Gastroesophageal sphincter (tissue), 3 donors: ENCODE measurements at regions not wholly inside any gene's neighbourhood (a gene's known extent, or its start where the extent isn't known, plus 50 kb on each side); places are given as distances from the start of the nearest gene placed in this dataset.

Experiments used
- CTCF ChIP-seq, 4 experiments: fragments of 200-600 bp in 2 of 4; fragments of 450-650 bp in 2 of 4; sonication (generic) in 1 of 4; IDR thresholded peaks; one replicate each; pipeline ENCODE4 v1.5.1; 2017 to 2019; ENCODE audit warnings: antibody characterized with exemption in 4 of 4, mild to moderate bottlenecking in 2 of 4, moderate library complexity in 2 of 4
- EP300 ChIP-seq: sonication (generic); formaldehyde crosslinking; IDR thresholded peaks from one replicate; pipeline ENCODE4 v1.6.1; 2017; ENCODE audit warnings: antibody characterized with exemption, mild to moderate bottlenecking
- POLR2A ChIP-seq, 2 donors: fragments of 450-650 bp; IDR thresholded peaks; one replicate each; pipeline ENCODE4 v1.6.1; 2017; ENCODE audit warnings: antibody characterized with exemption in 2 of 2, mild to moderate bottlenecking in 2 of 2, moderate library complexity in 1 of 2

- TF ChIP-seq CTCF (IDR thresholded peaks at IDR 0.05) = no peak
- no peak for TF ChIP-seq POLR2A (IDR thresholded peaks at IDR 0.05)
- no peak for TF ChIP-seq EP300
These were observed 124.2 kb downstream of the TWIST2 start for GRCh38 chr2:238972146-238972445.
